GM23338 (cell line): ENCODE measurements at regions not wholly inside any gene's neighbourhood (a gene's known extent, or its start where the extent isn't known, plus 50 kb on each side); places are given as distances from the start of the nearest gene placed in this dataset.

ENCODE experiments used
- ATAC-seq: fragments of 200-7000 bp; cut with Tn5 transposase; 3 replicates; pipeline ENCODE4 v1.9.1; 2020
- DNase-seq: peaks from one replicate; pipeline ENCODE4 v3.0.0-alpha.2; 2015; ENCODE audit warnings: low spot score
- H2AFZ ChIP-seq: fragments of 200-600 bp; sonication (generic); 2 replicates; pipeline ENCODE4 v1.8.0; 2016; ENCODE audit warnings: antibody characterized with exemption, mild to moderate bottlenecking, moderate library complexity
- H3F3A ChIP-seq: fragments of 200-600 bp; sonication (generic); replicated peaks from 2 replicates; pipeline ENCODE4 v1.8.0; 2017; ENCODE audit warnings: antibody characterized with exemption, mixed run types, low read depth
- H3K27ac ChIP-seq: fragments of 200-600 bp; sonication (generic); 2 replicates; pipeline ENCODE4 v1.6.1; 2016; ENCODE audit warnings: low read depth
- H3K27me3 ChIP-seq: fragments of 200-600 bp; sonication (generic); 2 replicates; pipeline ENCODE4 v1.8.0; 2016; ENCODE audit warnings: mild to moderate bottlenecking, mixed run types, moderate library complexity; ENCODE audit not compliant: insufficient read depth
- H3K36me3 ChIP-seq: fragments of 200-600 bp; sonication (generic); 2 replicates; pipeline ENCODE4 v1.8.0; 2016; ENCODE audit warnings: mild to moderate bottlenecking; ENCODE audit not compliant: insufficient read depth
- H3K4me1 ChIP-seq: fragments of 200-600 bp; sonication (generic); 2 replicates; pipeline ENCODE4 v1.8.0; 2016; ENCODE audit warnings: mild to moderate bottlenecking, moderate library complexity; ENCODE audit not compliant: insufficient read depth
- H3K4me2 ChIP-seq: fragments of 200-600 bp; sonication (generic); 2 replicates; pipeline ENCODE4 v1.7.1; 2017; ENCODE audit warnings: mixed run types
- H3K4me3 ChIP-seq: fragments of 200-600 bp; sonication (generic); 2 replicates; pipeline ENCODE4 v1.6.1; 2016; ENCODE audit warnings: mixed run types
- H3K79me2 ChIP-seq: fragments of 200-600 bp; sonication (generic); replicated peaks from 2 replicates; pipeline ENCODE4 v1.8.0; 2017; ENCODE audit warnings: mild to moderate bottlenecking; ENCODE audit not compliant: insufficient read depth
- H3K9me2 ChIP-seq: fragments of 200-600 bp; sonication (generic); 2 replicates; pipeline ENCODE4 v1.8.0; 2017; ENCODE audit not compliant: insufficient read depth
- H4K20me1 ChIP-seq: fragments of 200-600 bp; sonication (generic); replicated peaks from 2 replicates; pipeline ENCODE4 v1.8.0; 2017; ENCODE audit warnings: mild to moderate bottlenecking; ENCODE audit not compliant: insufficient read depth
- H3K27ac Mint-ChIP-seq: 2 replicates; pipeline ENCODE4 v1.8.0; 2020; ENCODE audit warnings: inconsistent platforms, mild to moderate bottlenecking, moderate library complexity, mixed read lengths
- H3K27me3 Mint-ChIP-seq: 3 replicates; pipeline ENCODE4 v1.8.0; 2022; ENCODE audit warnings: low read depth, mild to moderate bottlenecking, moderate library complexity, mixed read lengths, inconsistent platforms; ENCODE audit not compliant: insufficient read depth, poor library complexity
- H3K36me3 Mint-ChIP-seq: 3 replicates; pipeline ENCODE4 v1.8.0; 2021; ENCODE audit warnings: low read depth, mild to moderate bottlenecking, inconsistent platforms, moderate library complexity, mixed read lengths
- H3K4me1 Mint-ChIP-seq: 3 replicates; pipeline ENCODE4 v1.8.0; 2020; ENCODE audit warnings: mild to moderate bottlenecking, inconsistent platforms, mixed read lengths
- H3K4me3 Mint-ChIP-seq: 3 replicates; pipeline ENCODE4 v1.8.0; 2021; ENCODE audit warnings: moderate library complexity, mild to moderate bottlenecking, inconsistent platforms, mixed read lengths
- H3K9me3 Mint-ChIP-seq: 3 replicates; pipeline ENCODE4 v1.8.0; 2020; ENCODE audit warnings: moderate library complexity, mild to moderate bottlenecking, inconsistent platforms, mixed read lengths
- CREB1 ChIP-seq: fragments of 250-450 bp; sonication (Bioruptor Pico); IDR thresholded peaks from 2 replicates; pipeline ENCODE4 v1.5.0; 2020; ENCODE audit warnings: low read depth, mild to moderate bottlenecking, moderate library complexity
- CTCF ChIP-seq, 2 experiments: fragments of 200-600 bp in 1 of 2; sonication (generic) in 1 of 2; conservative IDR thresholded peaks; 2 replicates each; pipeline versions ENCODE4 v1.5.1 to v1.6.1; 2016 to 2017; ENCODE audit warnings: antibody characterized with exemption in 2 of 2, low read depth in 2 of 2, mild to moderate bottlenecking in 2 of 2, moderate library complexity in 1 of 2
- ETS1 ChIP-seq: IDR thresholded peaks from 2 replicates; pipeline ENCODE4 v1.6.1; 2016; ENCODE audit warnings: antibody characterized with exemption
- EZH2 ChIP-seq: fragments of 200-600 bp; sonication (generic); IDR thresholded peaks from one replicate; pipeline ENCODE4 v1.8.0; 2017; ENCODE audit warnings: antibody characterized with exemption, mild to moderate bottlenecking, low read depth; ENCODE audit not compliant: unreplicated experiment
- EZH2phosphoT487 ChIP-seq: fragments of 200-600 bp; sonication (generic); IDR thresholded peaks from one replicate; pipeline ENCODE4 v1.8.1; 2018; ENCODE audit warnings: antibody characterized with exemption; ENCODE audit not compliant: unreplicated experiment
- JUNB ChIP-seq: IDR thresholded peaks from one replicate; pipeline ENCODE4 v1.6.1; 2016; ENCODE audit warnings: antibody characterized with exemption; ENCODE audit not compliant: unreplicated experiment
- NANOG ChIP-seq: IDR thresholded peaks from 2 replicates; pipeline ENCODE4 v1.6.1; 2016; ENCODE audit warnings: antibody characterized with exemption, borderline replicate concordance
- POLR2AphosphoS5 ChIP-seq: IDR thresholded peaks from 2 replicates; pipeline ENCODE4 v1.6.1; 2016; ENCODE audit warnings: antibody characterized with exemption, low read depth
- STAT1 ChIP-seq: IDR thresholded peaks from one replicate; pipeline ENCODE4 v1.6.1; 2016; ENCODE audit warnings: antibody characterized with exemption; ENCODE audit not compliant: unreplicated experiment
- ZNF114 ChIP-seq: fragments of 250-450 bp; sonication (Bioruptor Pico); IDR thresholded peaks from 2 replicates; pipeline ENCODE4 v1.5.0; 2020; ENCODE audit warnings: mild to moderate bottlenecking, moderate library complexity
- ZNF331 ChIP-seq: fragments of 250-450 bp; sonication (Bioruptor Pico); IDR thresholded peaks from 2 replicates; pipeline ENCODE4 v1.5.0; 2020; ENCODE audit warnings: low read depth, mild to moderate bottlenecking, moderate library complexity
- ZNF462 ChIP-seq: fragments of 250-450 bp; sonication (Bioruptor Pico); IDR thresholded peaks from 2 replicates; pipeline ENCODE4 v1.5.0; 2020; ENCODE audit warnings: mild to moderate bottlenecking, moderate library complexity
- TF ChIP-seq, protein P1 (sequence below): IDR thresholded peaks from one replicate; pipeline ENCODE4 v1.6.1; 2018; ENCODE audit warnings: antibody characterized with exemption; ENCODE audit not compliant: unreplicated experiment

GRCh38 chr10:4063717-4064116 lies 278.7 kb upstream of the KLF6 start:
- H3K4me1 Mint-ChIP-seq, result no peaks in the 10 kb centered on the region
- no peaks in the 10 kb centered on the region for H3K27me3 ChIP-seq
- H3K4me1 ChIP-seq, result no peaks in the 10 kb centered on the region
- H3K27me3 Mint-ChIP-seq, result peaks cover 1% of the 10 kb centered on the region
- no peaks in the 10 kb centered on the region for H3K79me2 ChIP-seq
- H3F3A ChIP-seq, result no peaks in the 10 kb centered on the region
- no peak overlapping the region for H3K4me3 Mint-ChIP-seq
- no peak for DNase-seq
- no peak overlapping the region for H3K27ac ChIP-seq
- H3K4me3 ChIP-seq, result no peak overlapping the region
- no peaks in the 10 kb centered on the region for H3K9me3 Mint-ChIP-seq
- H3K9me2 ChIP-seq, result 0 out of 2 replicates have a peak, but pooled peaks cover 4% of the 10 kb centered on the region
- no peak for ATAC-seq
- no peaks in the 10 kb centered on the region for H3K36me3 Mint-ChIP-seq
- TF ChIP-seq JUNB (no peak), CTCF (conservative IDR thresholded peaks at IDR 0.05; ENCODE audit: low read depth in 2 of 2) (no peak), EZH2 (no peak), ZNF462 (CRISPR knock-in tag) (no peak), NANOG (no peak), ZNF114 (CRISPR knock-in tag) (no peak), EZH2phosphoT487 (no peak), STAT1 (no peak), ETS1 (no peak), CREB1 (no peak), POLR2AphosphoS5 (no peak), ZNF331 (CRISPR knock-in tag) (no peak)
- TF ChIP-seq, protein P1, sequence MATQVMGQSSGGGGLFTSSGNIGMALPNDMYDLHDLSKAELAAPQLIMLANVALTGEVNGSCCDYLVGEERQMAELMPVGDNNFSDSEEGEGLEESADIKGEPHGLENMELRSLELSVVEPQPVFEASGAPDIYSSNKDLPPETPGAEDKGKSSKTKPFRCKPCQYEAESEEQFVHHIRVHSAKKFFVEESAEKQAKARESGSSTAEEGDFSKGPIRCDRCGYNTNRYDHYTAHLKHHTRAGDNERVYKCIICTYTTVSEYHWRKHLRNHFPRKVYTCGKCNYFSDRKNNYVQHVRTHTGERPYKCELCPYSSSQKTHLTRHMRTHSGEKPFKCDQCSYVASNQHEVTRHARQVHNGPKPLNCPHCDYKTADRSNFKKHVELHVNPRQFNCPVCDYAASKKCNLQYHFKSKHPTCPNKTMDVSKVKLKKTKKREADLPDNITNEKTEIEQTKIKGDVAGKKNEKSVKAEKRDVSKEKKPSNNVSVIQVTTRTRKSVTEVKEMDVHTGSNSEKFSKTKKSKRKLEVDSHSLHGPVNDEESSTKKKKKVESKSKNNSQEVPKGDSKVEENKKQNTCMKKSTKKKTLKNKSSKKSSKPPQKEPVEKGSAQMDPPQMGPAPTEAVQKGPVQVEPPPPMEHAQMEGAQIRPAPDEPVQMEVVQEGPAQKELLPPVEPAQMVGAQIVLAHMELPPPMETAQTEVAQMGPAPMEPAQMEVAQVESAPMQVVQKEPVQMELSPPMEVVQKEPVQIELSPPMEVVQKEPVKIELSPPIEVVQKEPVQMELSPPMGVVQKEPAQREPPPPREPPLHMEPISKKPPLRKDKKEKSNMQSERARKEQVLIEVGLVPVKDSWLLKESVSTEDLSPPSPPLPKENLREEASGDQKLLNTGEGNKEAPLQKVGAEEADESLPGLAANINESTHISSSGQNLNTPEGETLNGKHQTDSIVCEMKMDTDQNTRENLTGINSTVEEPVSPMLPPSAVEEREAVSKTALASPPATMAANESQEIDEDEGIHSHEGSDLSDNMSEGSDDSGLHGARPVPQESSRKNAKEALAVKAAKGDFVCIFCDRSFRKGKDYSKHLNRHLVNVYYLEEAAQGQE, result no peak
- H4K20me1 ChIP-seq, result no peaks in the 10 kb centered on the region
- H2AFZ ChIP-seq, result no peak overlapping the region
- no peak overlapping the region for H3K4me2 ChIP-seq
- no peak overlapping the region for H3K27ac Mint-ChIP-seq
- H3K36me3 ChIP-seq, result no peaks in the 10 kb centered on the region
